ENCODE measurements at regions not wholly inside any gene's neighbourhood (a gene's known extent, or its start where the extent isn't known, plus 50 kb on each side); places are given as distances from the start of the nearest gene placed in this dataset.

- TF ChIP-seq POLR2A (IDR thresholded peaks at IDR 0.05; ENCODE audit: low read depth, low read length) (no peak), MAX (IDR thresholded peaks at IDR 0.05; ENCODE audit: insufficient read depth, insufficient read length) (no peak)
- TF ChIP-seq, protein P1, sequence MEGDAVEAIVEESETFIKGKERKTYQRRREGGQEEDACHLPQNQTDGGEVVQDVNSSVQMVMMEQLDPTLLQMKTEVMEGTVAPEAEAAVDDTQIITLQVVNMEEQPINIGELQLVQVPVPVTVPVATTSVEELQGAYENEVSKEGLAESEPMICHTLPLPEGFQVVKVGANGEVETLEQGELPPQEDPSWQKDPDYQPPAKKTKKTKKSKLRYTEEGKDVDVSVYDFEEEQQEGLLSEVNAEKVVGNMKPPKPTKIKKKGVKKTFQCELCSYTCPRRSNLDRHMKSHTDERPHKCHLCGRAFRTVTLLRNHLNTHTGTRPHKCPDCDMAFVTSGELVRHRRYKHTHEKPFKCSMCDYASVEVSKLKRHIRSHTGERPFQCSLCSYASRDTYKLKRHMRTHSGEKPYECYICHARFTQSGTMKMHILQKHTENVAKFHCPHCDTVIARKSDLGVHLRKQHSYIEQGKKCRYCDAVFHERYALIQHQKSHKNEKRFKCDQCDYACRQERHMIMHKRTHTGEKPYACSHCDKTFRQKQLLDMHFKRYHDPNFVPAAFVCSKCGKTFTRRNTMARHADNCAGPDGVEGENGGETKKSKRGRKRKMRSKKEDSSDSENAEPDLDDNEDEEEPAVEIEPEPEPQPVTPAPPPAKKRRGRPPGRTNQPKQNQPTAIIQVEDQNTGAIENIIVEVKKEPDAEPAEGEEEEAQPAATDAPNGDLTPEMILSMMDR (IDR thresholded peaks at IDR 0.05; ENCODE audit: extremely low read depth in 1 of 2, insufficient read depth in 1 of 2, low read depth in 1 of 2, low read length in 2 of 2), result no peak
These were observed 58.1 kb upstream of the PLEKHG3 start for GRCh38 chr14:64646103-64646502.

Data from endothelial cell of umbilical vein (primary cell).